GM23338 (cell line): ENCODE measurements at regions not wholly inside any gene's neighbourhood (a gene's known extent, or its start where the extent isn't known, plus 50 kb on each side); places are given as distances from the start of the nearest gene placed in this dataset.

Experiments
- EZH2 ChIP-seq: fragments of 200-600 bp; sonication (generic); IDR thresholded peaks from one replicate; pipeline ENCODE4 v1.8.0; 2017; ENCODE audit warnings: antibody characterized with exemption, mild to moderate bottlenecking, low read depth; ENCODE audit not compliant: unreplicated experiment
- POLR2AphosphoS5 ChIP-seq: IDR thresholded peaks from 2 replicates; pipeline ENCODE4 v1.6.1; 2016; ENCODE audit warnings: antibody characterized with exemption, low read depth

DNA sequence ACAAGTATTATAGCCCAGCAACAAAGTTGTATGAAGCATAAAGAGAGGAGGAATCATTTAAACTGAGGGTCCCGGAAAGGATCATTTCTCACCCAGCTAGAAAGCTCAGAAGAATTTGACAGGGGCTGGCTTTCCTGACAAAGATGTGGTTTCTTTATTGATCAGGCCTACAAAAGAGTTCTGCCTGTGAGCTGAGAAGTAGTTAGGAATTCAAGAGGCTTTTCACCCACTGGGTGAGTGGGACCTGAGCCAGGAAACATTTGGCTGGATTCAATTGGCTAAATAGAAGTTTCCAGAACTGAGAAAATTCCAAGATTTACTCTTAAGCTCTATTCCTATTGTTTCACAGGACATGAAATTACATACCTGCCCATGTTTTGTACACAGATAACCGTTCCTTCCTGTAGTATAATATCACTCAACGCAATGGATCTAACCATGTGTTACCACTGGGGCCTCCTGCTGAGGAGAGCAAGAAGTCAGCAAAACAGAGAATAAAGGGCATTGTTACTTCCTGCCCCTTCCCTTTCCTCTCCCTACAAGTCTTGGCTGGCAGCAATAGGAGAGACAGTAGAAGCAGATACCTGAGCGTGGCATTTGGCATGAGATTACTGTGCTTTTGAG, 53.9 kb upstream of the PAPSS2 start:
- TF ChIP-seq POLR2AphosphoS5 (no peak), EZH2 (no peak)
